HG02943 (cell line): ENCODE measurements at regions not wholly inside any gene's neighbourhood (a gene's known extent, or its start where the extent isn't known, plus 50 kb on each side); places are given as distances from the start of the nearest gene placed in this dataset.
"Not testable (repeated sequence)": the region's sequence is repeated elsewhere in the genome, so short reads cannot be mapped to it uniquely, and the experiment has no call there.

Source experiments
- ATAC-seq: cut with Tn5 transposase; IDR thresholded peaks from one replicate; pipeline ENCODE4 v1.9.1; 2021; ENCODE audit warnings: mild to moderate bottlenecking, low read depth, moderate library complexity; ENCODE audit not compliant: unreplicated experiment

DNA sequence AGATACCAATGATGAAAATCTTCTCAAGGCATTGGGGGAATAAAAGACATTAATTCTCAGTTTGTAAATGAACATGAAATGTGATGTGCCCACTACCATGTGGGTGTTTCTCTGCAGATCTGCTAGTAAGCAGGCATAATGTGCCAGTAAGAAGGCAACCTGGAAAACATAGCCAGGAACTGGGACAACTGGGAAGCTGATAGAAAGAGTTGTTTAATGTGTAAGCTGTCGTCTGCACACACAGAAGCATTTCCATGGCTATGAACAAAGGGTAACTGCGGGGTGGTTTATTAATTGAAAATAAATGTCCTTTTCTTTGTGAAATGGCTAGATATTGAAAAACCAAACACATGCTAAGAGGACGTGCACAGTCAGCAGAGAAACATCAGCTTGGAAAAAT lies 52.0 kb downstream of the ZC3H11B start:
- no peak for ATAC-seq

DNA sequence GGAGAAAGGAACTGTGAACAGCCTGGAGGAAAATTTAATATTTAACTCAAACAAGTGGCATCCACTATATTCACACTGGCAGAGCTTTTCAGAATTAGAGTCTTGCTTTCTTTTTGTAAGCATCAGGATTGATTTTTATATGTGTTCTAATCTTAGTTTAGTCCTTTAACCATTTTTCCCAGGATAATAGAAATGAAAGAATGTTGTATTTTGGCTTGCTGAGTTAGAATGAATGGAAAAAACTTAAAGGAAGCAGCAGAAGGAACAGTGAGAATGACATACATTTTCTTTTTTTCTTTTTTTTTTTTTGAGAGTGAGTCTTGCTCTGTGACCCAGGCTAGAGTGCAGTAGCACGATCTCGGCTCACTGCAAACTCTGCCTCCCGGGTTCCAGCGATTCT lies 53.0 kb downstream of the ZC3H11B start:
- ATAC-seq: no peak

DNA sequence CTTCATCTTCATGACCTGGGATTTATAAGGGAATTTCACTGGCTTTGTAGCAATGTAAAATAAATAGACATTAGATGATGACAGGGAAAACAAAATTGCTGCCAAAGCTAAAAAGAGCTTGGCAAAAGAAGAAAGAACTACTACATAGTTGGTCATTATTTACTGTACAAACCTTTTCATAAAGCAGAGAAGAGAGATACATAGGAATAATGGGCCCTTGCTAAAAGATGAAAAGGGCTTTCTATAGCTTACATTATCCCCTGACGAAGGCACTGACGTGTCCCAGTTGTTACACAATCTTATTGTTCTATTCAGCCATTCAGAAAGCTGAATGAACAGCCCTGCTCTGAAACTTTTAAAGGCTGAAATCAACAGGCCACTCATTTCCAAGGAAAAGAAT lies 57.1 kb downstream of the ZC3H11B start:
- ATAC-seq: no peak

DNA sequence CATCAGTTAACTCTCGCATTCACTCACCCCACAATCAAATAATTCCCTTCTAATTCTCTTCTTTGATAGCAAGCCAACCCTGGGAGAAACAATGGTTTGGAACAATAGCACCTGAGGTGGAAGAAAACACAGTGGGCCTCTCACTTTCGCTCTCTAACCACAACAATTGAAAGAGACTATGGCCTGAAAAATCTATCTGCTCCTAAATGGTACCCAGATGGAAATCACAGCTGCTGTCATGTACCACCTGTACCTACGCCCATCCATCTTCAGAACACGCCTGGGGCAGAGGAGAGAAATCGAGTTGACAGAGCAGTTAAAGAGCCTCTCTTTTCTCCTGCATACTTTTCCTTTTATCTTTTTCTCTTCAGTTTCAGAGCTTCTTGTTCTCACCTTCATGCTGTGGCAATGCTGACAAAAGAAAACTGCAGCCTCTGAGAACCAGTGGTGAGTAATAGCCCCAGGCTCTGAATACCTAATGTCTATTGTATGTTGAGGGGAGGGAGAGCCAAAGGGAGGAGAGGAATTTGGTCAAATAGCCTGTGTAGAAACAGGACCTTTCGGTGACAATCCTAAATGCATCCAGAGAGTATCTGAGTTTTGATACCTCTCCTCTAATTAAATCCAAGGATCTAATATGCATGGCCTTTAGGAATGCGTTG lies 57.7 kb downstream of the ZC3H11B start:
- ATAC-seq: no peak

DNA sequence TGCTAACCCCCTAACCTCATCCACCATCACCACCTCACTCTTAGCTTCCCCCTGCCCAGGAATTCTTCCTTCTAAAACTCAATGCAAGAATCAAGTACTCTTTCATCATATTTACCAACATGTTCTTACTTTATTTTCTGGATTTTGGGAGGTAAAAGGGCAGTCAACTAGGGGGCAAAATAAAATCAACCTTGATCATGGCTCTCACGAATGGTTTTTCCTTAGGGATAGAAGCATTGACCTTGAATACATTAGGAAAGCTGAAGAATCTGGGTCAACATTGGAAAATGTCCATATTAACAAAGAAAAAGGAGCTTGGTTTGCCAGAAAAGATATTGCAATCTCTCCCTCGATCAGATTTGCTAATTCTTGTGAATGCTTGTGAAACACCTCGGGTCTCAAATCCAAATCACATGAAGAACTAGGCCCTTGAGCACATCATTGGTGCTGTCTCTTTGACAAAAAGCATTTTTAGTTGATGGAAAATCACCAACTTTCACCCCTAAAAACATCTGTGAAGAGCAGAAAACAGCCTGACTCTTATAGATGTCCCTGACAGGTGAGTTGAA lies 58.9 kb downstream of the ZC3H11B start:
- ATAC-seq: no peak

DNA sequence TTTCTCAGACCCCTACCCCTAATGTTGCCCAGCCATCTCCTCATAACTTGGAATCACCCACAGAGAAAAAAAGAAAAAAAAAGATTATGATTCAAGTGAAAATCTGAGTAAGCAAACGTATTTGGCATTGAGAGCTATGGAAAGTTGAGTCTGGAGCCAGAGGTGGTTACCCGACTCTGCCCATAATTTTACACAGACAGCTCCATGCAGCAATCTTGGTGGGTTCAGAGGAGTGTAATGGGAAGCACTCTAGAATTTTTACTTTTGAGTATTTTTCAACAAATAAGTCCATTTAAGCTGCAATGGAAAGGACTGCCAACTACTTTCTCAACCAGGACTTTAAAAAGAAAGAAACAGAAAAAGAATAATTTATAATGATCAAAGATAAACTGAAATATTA lies 62.7 kb downstream of the ZC3H11B start:
- no peak for ATAC-seq

DNA sequence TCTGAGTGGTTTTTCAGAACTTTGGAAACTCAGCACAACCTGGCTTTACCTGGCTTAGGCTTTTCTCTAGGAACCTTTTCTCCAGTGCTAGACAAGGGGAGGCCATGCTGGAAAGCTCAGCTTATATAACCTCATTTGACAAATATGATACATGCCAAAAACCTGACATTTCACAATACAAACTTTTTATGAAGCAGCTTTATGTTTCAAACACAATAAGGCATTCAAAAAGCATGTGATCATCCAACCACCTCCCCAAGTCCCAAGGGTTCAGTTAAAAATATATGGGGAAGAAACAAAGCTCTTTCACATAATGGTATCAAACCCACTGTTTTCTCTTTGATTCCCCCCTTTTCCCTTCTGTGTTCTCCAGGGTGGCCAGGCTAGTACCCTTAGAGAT lies 63.7 kb downstream of the ZC3H11B start:
- ATAC-seq: no peak

DNA sequence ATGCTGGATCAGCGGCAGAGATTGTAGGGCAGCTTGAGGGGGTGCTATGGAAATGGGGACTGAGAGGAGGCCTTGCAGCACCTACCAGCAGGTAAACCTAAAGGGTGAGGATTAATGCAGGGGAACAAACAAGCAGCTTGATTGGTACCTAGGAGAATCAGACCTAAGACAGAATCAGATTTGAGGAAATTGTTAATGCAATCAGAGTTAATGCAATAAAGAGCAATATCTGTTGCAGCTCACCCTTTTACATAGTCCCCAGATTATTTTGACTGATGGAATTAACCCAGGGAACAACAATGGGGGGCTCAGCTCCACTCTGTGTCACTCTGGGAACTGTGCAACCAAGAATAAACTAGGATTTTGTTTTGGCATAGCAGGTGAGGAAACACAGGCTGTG lies 64.5 kb downstream of the ZC3H11B start:
- ATAC-seq: no peak

DNA sequence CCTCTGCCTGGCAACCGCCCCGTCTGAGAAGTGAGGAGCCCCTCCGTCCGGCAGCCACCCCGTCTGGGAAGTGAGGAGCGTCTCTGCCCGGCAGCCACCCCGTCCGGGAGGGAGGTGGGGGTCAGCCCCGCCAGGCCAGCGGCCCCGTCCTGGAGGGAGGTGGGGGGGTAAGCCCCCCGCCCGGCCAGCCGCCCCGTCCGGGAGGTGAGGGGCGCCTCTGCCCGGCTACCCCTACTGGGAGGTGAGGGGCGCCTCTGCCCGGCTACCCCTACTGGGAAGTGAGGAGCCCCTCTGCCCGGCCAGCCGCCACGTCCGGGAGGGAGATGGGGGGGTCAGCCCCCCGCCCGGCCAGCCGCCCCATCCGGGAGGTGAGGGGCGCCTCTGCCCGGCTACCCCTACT lies 67.1 kb downstream of the ZC3H11B start:
- ATAC-seq: not testable (repeated sequence)

DNA sequence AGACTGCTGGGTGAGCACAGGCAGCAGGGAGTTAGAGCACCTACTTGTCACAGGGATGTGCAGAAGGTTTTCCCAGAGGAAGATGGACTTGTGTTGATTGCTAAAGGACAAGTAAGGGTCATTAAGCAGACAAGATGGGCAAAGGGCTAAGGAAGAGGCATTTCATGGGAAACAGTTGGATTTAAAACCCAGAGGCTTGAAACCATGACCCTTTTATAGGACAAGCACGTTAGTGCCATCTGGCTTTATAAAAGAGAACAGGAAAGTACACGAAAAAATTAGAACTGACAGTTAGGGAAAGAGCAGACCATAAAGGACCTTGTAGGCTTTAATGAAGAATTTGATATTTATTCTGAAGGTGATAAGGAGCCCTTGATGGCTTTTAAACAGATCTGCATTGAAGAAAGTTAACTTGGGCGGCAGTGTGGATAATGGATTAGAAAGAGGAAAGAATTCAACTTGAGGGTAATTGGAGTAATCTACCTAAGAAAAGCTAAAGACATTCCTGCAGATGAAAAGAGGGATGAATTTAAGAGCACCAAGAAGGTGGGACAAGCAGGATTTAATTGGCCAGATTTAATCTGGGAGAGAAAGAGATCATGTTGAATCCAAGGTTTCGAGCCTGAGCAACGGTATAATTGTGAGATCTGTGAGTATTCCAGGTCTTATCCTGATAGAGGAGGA lies 68.6 kb downstream of the ZC3H11B start:
- ATAC-seq: no peak

DNA sequence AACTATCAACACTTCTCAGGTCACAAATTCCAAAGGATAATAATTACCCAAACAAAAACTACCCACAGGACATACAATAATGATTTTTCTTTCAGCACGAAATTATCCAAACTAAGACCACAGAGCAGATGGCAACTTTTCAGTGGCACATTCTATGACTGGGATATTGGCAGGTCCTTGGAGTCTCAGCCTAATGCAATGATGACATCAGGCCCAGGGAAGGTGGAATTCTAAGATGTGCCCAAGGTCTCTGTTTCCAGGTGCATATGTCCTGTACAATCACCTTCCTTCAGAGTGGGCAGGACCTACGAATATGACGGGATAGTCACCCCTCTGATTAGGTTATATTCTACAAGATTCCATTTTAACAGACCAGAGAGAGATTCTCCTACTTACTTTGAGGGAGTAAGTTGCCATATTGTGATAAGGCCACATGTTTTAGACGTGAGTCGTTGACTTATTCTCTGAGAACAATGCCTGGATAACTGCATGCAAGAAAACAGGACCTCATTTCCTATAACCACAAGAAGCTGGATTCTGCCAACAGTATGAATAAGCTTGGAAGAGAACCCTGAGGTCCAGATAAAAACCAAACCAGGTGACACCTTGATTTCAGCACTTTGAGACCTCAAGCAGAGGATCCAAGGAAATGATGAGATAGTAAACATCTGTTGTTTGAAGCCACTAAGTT lies 69.9 kb downstream of the ZC3H11B start:
- ATAC-seq: no peak

DNA sequence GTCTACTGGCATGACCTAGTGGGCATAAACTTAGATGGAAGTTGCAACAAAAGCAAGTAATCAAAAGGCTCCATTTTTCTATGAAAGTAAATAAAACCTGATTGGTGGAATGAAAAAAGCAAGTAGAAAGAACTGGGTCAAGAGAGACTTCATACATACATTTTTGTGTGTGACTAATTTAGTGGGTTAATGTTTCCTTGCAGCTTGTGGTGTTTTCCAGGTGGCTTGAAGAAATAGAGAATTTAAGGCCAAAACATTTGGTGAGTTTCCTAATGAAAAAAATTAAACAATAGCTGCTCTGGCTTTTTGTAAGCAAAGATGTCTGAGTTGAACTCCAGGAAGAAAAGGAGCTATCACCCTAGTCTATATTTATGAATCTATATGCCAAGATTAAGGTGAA lies 71.0 kb downstream of the ZC3H11B start:
- no peak for ATAC-seq

DNA sequence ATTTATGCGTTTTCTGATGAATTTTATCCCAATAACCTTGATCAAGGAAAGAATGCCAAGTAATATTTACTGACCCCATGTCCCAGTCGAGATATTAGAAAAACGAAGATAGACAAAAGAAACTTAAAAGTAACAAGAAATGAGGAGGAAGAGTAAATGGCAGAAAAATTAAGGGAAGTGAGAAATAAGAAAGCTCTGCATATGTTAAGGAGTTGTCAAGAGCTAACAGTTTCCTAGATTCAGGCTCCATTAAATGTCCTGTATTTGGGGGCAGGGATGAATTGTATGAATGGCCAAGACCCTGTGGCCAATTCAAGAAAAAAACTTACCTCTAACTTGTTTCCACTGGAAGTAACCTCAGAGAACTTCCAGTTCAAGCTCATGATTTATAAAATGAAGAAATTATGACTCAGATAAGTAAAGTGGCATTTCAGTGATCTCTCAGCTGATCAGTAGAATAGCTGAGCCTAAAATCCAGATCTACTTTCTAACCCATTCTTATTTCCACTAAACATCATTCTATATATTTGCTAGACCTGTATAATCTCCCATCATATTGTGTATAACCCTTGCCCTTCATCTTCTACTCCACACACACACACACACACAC lies 73.2 kb downstream of the ZC3H11B start:
- no peak for ATAC-seq

DNA sequence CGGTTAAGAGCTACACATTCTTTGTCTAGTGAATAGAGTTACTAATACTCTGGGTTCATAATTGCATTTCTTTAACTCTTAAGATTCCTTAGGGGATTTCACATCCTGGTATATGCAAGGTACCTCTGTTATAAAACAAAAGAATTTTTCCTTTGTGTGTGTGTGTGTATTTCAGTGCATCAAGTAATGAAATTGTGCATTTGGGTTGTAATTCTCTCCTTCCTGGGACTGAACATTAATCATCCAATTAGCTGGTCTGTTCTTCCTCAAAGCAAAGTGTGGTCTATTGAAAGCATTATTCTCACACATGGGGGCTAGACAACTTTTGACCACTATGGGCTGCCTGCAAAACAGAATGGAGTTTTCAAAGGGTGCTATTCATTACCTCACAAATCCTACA lies 74.0 kb downstream of the ZC3H11B start:
- ATAC-seq: no peak

DNA sequence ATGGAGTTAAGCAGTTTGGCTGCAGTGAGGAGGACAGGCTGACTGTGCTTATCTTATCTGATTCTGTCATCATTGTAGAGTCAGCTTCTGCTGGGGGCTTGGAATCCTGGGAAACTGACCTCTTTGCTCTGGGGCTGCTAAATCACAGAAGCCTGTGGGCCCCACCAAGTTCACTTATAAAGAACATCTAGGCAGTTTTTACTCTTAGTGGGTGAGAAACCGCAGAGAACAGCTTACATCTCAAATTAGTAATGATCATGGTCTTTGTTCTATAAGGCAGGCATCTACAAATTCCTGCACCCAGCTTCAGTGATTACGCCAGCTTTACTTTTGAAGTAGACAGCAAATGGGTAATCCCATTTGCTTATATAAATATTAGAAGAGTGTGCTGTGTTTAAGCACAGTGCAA lies 75.7 kb downstream of the ZC3H11B start:
- ATAC-seq: no peak

DNA sequence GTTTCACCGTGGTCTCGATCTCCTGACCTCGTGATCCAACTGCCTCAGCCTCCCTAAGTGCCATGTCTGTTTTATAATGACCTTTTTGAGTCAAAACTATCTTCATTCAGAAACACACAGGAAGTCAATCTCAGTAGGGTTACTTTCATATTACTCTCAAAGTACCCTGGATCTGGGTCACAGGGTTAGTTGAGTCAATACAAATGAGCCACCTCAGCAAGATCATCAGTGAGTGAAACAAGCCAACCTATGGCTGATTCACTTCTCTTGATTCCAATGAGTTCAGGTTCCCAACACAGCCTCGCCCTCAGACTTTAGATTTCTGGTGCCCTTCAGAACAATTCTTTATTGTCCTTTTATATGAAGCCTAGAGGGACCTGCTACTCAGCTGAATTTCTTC lies 76.9 kb downstream of the ZC3H11B start:
- no peak for ATAC-seq

DNA sequence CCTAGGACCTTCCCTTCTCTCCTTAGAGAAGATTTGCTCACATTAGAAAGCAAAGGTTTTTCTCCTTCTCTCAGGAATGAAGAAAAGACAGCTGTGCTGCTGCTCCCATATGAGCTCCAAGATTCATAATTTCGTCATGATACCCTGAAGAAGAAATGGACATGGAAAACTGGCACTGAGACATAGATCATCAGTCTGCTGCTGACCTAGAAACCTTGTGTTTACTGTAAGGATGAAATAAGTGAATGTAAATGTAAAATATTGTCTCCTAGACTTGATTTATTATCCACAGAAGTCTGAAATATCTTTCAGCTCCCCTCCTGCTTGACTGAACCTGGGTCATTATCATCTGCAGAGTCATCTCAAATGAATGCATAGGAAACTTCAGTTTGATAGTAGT lies 77.9 kb downstream of the ZC3H11B start:
- ATAC-seq: no peak

DNA sequence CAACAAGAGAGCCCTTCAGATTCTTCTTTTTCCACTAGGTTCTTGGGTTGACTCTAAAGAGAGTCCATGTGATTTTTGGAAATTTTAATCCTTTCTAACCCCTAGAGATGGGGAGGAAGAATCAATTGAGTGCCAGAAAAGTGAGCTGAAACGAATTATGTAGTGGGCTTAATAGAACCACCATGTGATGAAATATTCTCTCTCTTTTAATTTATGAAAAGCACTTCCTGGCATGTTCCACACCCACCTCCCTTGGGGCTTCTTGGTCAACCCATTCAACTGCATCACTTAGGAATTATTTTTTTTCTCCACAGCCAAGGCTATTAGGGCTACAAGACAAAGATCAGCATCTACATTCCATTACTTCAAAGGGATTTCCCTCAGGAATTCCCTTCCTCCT lies 79.6 kb downstream of the ZC3H11B start:
- no peak for ATAC-seq

DNA sequence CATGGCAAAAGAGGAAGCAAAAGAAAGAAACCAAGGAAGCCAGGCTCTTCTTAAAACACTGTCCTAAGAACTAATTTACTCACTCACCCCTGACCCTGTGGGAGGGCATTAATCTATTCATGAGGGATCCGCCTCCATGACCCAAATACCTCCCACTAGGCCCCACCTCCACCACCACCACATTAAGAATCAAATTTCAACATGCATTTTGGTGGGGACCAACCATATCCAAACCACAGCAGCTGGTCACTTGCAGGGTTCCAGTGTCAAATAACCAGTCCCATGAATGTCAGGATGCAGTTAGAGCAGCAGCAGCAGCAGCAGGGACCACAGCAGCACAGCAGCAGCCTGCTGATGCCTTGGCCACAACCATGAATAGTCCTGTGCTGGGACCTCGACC lies 83.8 kb downstream of the ZC3H11B start:
- no peak for ATAC-seq

DNA sequence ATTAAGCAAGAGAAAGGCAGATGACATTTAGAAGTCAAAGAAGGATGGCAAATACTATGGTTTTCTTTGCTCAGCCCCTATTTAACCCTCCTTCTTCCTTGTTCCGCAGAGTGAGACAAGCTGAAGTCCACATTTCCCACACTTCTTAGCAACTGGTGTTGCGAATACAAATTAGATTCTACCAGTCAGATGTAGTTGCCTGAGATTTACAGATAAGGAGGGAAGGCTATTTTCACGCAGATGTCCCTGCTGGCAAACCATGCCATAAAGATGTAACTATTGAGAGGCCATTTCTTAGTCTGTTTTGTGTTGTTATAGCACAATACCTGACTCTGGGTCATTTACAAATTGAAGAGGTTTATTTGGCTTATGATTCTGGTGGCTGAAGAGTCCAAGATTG lies 84.3 kb downstream of the ZC3H11B start:
- ATAC-seq: no peak

DNA sequence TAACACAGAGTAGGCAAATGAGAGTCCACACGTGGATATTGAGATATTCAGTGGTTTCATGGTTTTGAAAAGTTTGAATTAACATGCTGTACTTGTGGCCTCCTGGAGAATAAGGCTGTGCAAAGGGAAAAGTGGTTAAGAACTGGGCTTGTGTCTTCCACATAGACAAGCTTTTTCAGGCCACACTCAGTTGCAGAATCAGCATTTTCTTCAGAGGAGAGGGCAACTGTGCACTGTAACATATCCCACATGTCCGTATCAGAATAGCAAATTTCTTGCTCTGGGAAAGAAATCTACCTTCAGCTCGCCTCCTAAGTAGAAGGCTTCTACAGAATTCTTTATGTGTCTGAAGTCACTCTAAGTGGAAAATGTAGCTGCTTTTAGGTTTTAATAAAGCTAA lies 84.9 kb downstream of the ZC3H11B start:
- ATAC-seq: no peak
